HG03571 (cell line): ENCODE measurements at regions not wholly inside any gene's neighbourhood (a gene's known extent, or its start where the extent isn't known, plus 50 kb on each side); places are given as distances from the start of the nearest gene placed in this dataset.
"Not testable (repeated sequence)": the region's sequence is repeated elsewhere in the genome, so short reads cannot be mapped to it uniquely, and the experiment has no call there.

Experiments
- ATAC-seq: cut with Tn5 transposase; IDR thresholded peaks from one replicate; pipeline ENCODE4 v1.9.1; 2021; ENCODE audit not compliant: unreplicated experiment

DNA sequence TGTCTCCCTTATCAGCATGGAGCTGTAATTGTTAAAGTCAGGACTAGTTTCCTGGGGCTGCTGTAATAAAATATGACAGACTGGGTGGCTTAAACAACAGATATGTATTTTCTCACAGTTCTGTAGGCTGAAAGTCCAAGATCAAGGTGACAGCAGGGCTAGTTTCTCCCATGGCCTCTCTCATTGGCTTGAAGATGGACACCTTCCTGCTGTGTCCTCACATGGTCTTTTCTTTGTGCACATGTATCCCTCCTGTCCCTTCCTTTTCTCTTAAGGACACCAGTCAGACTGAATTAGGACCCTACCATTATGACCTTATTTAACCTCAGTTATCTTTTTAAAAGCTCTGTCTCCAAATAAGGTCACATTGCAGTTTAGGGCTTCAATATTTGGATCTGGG is 700.5 kb upstream of the MEF2C start:
- no peak for ATAC-seq

DNA sequence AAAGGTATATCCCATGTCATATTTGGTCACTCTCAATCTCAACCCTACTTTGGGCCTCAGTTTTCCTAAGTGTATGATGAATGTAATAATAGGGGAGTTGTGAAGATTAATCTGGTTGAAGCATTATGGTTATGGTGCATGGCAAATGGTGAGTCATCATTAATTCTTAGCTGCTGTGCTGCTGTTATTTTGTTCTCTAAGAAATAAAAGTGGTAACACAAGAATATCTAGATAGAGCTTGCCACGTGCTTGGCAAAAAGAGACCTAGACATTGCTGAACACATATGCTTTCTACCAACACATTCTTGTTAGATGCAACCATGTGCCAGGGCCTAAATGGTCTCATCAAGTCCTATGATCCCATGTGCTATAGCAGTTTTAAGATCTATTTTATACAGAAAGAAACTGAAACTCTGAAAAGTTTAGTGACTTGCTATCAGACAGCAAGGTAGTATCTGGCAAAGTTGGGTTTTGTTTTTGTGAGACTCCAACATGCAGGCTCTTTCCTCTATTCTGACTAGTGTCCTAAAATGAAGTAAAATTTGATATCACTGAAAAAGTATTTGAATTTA is 699.9 kb upstream of the MEF2C start:
- no peak for ATAC-seq

DNA sequence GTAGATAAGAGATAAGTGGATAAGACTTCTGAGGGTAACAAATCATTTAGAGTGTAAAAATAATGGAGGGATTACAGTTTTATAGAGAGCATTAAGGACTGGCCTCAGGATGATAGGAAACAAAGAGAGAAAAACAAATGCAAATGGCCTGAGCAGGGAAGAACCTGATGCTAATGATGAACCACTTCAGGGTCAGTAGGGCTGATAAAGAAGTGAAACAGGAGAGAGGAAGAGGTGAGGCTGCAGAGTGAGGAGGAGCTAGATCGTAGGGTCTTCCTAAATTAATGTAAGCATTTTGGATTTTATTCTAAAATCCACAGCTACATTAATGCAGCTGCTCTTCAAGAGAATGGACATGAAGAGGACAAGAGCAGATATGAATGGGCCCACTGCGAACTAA is 698.0 kb upstream of the MEF2C start:
- ATAC-seq: no peak

DNA sequence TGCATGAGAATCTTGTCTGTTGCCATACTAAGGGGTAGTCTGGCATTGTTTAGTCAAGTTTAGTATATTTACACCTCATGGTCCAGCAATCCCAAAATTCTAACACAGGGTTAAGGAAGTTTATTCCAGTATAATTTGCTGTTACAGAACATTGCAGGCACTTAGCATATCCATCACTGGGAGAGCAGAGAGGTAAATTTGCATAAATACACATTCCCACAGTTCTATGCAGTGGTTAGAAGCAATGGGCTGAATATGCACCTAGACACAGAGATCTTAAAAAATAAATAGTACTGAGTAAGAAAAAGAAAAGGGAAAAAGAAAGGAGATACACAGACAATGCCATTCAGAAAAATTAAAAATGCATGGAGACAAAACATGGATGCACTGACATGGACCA is 692.3 kb upstream of the MEF2C start:
- no peak for ATAC-seq

DNA sequence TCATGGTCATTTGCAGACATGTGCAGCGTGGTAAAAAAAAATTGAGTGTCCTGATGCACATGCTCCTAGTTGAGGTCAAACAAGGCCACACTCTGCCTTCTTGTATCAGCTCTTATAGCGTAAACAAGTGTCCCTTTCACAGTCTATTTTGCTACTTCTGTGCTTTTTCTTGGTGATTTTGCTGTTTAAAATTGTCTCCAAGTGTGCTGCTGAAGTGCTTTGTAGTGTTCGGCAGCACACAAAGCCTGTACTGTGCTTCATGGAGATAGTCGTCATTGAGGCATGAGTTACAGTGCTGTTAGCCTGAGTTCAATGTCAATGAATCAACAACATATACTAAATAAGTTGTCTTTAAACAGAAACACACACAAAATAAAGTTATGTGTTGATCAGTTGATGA is 690.4 kb upstream of the MEF2C start:
- no peak for ATAC-seq

DNA sequence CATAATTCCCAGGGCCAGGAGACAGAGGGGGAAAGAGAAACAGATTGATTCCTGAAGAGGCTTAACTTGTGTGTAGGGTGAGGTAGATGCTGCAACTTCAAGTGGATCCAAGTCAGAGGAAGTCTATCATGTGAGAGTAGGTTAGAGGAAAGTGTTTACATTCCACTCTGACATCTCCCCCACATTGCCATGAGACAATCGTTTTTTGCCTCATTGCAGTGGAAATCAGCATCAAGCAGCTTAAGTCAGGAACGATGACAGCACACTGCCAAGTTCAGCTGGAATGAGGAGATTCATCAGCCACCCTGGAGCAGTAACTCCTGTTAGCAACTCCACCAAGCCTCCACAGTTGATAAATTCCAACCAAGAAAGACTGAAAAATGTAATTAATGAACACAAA is 689.7 kb upstream of the MEF2C start:
- no peak for ATAC-seq

DNA sequence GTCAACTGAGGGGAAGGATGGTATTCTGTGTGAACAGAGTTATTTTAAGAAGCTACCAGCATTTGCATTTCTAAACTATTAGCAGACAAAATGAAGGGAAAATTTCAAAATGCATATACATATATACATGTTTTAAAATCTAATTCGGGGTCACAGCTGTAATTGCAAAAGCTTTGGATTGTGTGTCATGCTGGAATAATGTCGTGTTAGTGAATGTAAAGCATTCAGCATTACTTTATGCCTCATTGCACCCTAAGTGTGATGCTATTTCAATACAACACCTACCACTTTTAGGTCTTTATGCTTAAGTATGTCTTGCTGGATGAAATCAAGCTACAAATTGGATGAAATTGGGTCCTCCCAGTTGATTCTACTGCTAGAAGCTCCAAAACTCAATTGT is 687.6 kb upstream of the MEF2C start:
- ATAC-seq: no peak

DNA sequence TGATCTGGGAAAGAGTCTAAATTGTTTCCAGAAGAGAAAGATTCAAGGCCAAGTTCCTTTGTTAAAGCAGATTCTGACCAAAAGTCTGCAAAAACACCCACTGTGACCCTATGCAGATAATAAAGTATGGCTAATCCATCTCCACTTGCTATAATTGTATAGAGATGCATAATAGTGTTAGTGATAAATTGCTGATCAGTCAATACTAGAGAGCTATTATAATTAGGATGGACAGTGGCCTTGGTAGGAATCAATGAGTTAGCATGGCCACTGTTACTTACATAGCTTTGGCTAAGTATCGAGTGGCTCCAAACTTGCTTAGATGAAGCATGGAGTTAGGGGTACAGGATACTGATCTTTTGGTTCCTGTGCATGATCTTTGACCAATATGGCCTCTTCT is 683.4 kb upstream of the MEF2C start:
- ATAC-seq: no peak

DNA sequence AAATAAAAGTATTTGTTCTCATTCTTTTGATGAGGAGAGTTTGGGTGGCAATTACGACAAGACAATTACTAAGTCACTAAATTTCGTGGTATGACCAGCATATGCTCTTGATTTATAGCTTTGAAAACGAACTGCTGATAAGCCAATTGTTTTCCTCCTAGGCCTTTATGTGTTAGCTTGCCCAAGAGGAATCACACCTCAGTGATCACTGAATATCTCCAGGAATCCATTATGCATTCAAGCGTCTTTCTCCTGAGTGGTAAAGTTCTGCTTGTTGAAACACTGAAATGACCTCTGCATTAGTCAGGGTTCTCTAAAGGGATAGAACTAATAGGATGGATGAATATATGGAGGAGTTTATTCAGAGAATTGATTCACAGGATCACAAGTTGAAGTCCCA is 677.7 kb upstream of the MEF2C start:
- no peak for ATAC-seq

DNA sequence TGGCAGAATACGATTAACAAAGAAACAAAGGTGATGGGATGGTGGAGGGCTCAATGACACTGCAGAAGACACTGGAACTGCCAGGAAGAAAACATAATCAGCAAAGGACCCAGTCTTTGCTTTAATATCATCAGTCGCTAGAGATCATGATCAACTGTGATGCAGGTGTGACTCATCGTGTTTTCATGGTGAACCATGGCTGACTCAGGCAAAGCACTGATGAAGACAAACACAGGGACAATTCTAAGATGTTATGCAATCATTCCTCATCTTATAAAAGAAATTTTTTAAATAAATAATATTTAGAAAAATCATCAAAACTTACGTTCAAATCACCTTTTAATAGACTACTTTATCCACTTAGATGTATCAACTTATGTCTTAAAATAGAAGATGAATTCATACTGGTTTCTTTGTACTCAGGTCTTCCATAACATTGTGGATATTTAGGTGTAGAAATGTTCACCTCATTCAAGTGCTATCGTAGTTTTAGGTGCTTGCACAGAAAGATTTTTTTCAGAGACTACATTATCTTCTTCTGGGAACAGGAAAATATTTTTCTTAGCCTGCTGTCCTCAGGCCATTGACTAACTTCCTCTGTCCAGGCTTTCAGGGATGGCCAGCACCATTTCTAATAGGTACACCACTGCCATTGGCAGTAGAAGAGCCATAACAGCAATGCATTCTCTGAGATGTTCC is 673.4 kb upstream of the MEF2C start:
- no peak for ATAC-seq

DNA sequence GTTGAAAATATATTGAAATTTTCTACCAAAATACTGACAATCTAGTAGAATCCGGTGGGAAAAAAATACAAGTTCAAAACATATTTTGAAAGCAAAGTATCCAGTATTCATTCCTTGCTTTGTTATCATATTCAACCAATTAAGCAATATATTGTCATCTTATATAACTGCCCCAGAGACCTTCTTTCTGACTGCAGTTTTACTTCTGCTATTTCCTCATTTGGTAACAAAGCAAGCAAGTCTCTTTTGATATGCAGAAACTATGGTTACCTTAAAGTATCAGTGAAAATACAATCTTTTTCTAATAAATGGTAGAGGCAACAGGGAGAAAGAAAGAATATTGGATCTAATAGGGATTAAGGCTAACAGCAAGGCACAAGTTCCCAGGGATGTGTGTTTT is 663.7 kb upstream of the MEF2C start:
- ATAC-seq: no peak

DNA sequence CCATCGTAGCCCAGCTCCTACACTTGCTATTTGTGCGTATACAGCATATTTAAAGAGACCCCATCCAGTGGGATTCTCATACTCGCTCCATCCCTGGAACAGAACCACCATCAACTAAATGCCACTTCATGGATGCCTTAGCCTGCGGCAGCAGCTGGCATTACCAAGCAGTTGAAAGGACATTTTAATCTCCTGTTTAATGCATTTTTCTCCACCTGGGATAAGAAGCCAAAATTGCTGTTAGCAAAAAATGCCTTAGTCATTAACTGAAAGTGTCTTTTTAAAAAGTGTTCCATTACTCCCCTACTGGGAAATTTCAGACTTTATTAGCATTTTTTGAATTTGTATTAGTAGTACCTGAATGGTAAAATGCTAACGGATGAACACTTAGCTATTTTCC is 662.6 kb upstream of the MEF2C start:
- no peak for ATAC-seq

DNA sequence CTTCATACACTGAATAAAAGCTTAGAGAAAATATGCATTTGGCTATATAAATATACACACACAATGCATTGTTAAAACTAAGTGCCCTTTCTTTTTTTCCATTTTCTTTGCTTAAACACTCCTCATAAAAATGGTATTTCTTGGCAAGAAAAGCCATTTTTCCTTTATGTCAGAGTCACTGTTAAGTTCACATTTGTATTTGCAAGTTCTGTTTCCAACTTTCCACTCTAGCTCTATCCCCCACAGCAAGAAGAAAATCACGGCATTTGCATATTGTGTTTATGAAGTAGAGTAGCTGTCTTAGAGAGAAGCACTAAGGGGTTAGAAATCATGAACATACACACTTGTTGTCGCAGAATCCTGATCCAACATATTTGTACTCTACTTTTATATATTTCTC is 662.1 kb upstream of the MEF2C start:
- no peak for ATAC-seq

DNA sequence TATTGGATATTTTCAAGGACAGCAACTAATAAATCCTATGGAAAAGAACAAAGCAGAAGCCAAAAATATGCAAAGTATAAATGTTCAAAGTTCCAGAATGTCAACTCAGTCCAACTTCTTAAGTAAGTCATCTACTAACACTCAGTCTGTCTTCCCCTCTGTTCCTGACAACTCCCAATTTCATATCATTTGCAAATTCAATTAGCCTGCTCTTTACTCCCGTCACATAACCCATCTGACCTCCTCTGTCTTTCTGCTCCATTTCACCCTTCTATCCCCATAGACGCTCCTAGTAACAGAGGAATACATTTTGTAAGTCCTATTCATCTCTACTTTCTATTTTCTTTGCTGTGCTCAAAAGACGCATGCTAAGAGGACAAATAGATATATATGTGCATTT is 659.8 kb upstream of the MEF2C start:
- ATAC-seq: no peak

DNA sequence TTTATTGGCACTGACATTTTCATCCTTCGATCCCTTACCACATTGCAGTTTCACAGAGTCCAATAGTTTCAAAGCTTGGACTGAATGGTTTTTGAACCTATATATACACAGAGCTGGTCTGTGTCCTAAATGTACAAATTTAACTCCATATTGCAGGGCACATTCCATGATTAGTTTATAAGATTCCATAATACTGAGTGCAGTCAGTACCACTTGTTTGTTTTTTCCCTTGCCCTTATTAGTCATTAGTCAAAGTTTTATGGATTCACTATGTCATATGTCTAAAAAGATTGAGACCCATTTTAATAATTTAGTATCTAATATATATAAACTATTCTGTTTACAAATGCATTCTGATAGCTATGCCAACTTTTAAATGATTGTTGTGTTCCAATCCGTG is 654.8 kb upstream of the MEF2C start:
- ATAC-seq: no peak

DNA sequence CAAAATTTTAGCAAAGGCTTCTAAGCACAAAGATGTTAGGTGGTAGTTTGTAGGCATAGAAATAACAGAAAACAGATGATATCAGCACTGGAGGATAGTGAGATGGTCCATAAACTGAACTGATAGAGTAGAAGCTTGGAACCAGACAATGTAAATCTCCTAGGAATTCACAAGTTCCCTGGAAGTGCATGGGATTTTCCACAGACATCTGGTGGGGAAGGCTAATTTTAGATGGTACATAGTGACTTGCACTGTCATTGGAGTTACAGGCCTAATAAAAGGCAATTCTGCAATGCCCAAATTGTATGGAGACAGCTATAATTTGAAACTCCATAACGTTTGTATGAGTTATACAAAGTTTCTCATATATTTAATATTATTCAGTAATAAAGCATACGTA is 653.0 kb upstream of the MEF2C start:
- no peak for ATAC-seq

DNA sequence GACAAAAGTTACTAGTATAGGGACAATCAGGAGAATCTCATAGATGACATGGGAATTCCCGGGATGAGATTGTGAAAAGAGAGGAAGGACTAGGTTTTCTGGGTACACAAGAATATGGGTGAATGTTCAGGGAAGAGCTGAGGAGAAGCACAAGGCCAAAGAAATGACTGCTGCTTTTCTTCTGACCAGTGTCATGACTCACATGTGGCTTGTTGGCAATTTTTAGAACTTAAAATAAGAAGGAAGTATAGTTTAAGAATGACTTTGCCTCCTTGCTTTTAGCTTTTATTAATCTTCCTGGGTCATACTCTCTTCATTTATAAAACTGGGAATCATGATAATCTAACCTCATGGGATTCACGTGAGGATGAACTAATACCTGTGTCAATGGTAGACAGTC is 652.4 kb upstream of the MEF2C start:
- ATAC-seq: no peak

DNA sequence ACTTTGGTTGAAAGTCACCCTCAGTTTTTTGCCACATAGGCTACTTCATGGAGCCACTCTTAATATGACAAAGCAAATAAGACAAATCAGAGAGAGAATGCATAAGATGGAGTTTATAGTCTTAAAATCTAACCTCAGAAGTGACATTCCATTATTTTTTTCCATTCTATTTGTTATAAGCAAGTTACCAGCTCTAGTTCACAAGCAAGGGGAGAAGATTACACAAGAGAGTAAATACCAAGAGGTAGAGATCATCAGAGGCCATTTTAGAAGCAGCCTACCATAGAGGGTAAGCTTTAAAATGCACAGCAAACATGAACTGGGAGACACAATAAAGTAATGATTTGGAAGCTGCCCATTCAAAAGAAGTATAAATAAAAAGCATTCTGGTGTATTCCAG is 651.3 kb upstream of the MEF2C start:
- ATAC-seq: no peak

DNA sequence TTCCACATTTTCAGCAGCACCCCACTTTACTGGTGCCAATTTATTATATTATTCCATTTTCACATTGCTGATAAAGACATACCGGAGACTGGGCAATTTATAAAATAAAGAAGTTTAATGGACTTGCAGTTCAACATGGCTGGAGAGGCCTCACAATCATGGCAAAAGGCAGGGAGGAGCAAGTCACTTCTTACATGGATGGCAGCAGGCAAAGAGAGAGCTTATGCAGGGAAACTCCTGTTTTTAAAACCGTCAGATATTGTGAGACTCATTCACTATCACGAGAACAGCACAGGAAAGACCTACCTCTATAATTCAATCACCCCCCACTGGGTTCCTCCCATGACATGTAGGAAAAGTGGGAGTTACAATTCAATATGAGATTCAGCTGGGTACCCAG is 641.8 kb upstream of the MEF2C start:
- no peak for ATAC-seq

DNA sequence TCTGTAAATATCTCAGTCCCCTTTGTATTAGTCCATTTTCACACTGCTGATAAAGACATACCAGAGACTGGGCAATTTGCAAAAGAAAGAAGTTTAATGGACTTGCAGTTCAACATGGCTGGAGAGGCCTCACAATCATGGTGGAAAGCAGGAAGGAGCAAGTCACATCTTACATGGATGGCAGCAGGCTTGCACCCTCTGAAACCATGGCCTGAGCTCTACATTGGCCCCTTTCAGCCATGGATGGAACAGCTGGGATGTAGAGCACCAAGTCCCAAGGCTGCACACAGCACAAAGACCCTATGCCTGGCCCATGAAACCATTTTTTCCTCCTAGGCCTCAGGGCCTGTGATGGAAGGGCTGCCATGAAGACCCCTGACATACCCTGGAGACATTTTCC is 640.9 kb upstream of the MEF2C start:
- not testable (repeated sequence) for ATAC-seq

DNA sequence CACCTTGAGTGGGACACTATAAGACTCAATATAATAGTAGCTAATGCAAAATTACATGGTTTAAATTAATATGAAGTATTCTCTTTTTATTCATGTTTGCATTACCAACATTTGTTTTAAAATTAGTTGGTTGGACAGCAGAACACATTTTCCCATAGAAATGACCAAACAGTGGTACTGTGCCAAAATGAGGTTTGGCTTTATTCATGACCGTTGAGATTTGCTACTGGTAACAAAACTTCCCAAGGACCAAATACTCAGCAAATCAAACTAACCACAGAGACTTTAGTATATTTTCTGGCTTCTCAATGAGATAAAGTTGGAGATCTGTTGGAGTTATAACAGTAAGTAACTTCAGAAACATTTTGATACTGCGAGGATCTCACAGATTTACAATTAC is 637.8 kb upstream of the MEF2C start:
- no peak for ATAC-seq

DNA sequence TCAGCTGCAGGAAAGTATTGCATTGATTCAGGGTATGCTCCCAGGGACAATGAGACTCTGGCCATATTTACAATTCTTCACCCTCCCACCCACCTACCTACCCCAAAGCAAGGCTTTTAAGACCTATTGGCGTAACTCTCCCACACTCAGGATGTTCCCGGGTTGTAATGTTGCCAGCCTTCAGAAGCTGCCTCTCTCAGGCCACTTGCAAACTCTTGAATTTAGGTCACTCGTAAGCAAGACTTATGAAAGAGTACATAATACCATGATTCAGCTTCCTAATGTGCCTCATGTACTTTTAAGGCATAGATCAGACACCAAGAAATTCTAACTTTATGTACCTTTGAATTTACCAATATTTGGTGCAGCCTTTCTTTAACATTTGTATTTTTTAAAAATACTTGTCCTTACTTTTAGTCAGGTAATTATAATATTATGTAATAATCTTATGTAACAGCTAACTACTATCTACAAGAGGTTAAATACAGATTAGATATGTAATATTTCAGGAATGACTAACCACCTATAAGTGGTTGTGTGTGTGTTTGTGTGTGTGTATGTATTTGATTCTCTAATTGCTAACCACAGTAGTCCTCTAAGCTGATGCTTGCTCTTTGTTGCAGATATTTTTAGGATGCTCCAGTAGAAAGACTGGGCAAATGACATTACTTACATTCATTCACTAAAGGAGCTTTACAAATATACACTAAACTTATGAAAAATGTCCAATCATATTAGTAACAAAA is 630.5 kb upstream of the MEF2C start:
- no peak for ATAC-seq

DNA sequence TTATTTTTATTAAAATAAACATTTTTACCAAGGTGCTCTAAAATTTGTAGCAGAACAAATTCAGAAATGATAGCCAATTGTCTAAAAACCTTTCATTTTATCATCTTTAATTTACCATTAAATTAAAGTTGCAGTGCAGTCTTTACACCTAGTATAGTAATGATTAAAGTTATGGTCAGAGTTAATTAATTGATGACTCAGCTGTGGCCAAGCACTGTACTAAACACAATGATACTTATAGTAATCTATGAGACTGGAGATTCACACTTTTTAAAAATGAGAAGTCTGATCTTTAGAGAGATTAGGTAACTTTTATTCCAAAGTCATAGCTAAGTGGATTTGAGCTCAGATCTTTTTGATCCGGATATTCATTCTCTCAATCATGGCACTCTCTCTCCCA is 621.1 kb upstream of the MEF2C start:
- ATAC-seq: no peak
